Gastrocnemius medialis (tissue), 4 donors: ENCODE measurements at regions not wholly inside any gene's neighbourhood (a gene's known extent, or its start where the extent isn't known, plus 50 kb on each side); places are given as distances from the start of the nearest gene placed in this dataset.

ENCODE experiments used
- CTCF ChIP-seq, 5 experiments: fragments of 450-650 bp in 3 of 5; fragments of 200-600 bp in 2 of 5; sonication (generic) in 2 of 5; IDR thresholded peaks in 4 of 5; conservative IDR thresholded peaks in 1 of 5; 1 replicate in 4 of 5; 2 replicates in 1 of 5; pipeline ENCODE4 v1.5.1; 2016 to 2019; ENCODE audit warnings: antibody characterized with exemption in 5 of 5, mild to moderate bottlenecking in 3 of 5, moderate library complexity in 3 of 5
- POLR2A ChIP-seq, 2 donors: fragments of 450-650 bp; IDR thresholded peaks; one replicate each; pipeline ENCODE4 v1.6.1; 2017; ENCODE audit warnings: antibody characterized with exemption in 2 of 2, mild to moderate bottlenecking in 2 of 2, moderate library complexity in 2 of 2

GRCh38 chr4:106627051-106627450, 258.5 kb upstream of the GIMD1 start:
- no peak for TF ChIP-seq CTCF (IDR thresholded peaks at IDR 0.05 in 4 of 5, conservative IDR thresholded peaks at IDR 0.05 in 1 of 5)
- TF ChIP-seq POLR2A (IDR thresholded peaks at IDR 0.05), result no peak
